Mucosa of descending colon (tissue), 3 donors: ENCODE measurements at regions not wholly inside any gene's neighbourhood (a gene's known extent, or its start where the extent isn't known, plus 50 kb on each side); places are given as distances from the start of the nearest gene placed in this dataset.

ENCODE experiments used
- ATAC-seq: fragments of 200-7000 bp; cut with Tn5 transposase; one replicate; pipeline ENCODE4 v1.9.1; 2020; ENCODE audit warnings: mild to moderate bottlenecking, moderate library complexity
- DNase-seq, 3 donors: peaks; one replicate each; pipeline ENCODE4 v3.0.0-alpha.2; 2020
- H3K36me3 ChIP-seq: fragments of 200-600 bp; one replicate; pipeline ENCODE4 v1.8.0; 2021; ENCODE audit warnings: low read depth, mild to moderate bottlenecking
- H3K4me1 ChIP-seq: fragments of 200-600 bp; one replicate; pipeline ENCODE4 v1.8.0; 2021; ENCODE audit warnings: low read depth, mild to moderate bottlenecking
- H3K4me3 ChIP-seq: fragments of 200-600 bp; one replicate; pipeline ENCODE4 v1.8.0; 2021; ENCODE audit warnings: mild to moderate bottlenecking
- H3K9me3 ChIP-seq: fragments of 200-600 bp; one replicate; pipeline ENCODE4 v1.8.0; 2021; ENCODE audit warnings: mild to moderate bottlenecking
- intact Hi-C, 2 donors: fragments of 100-400 bp; cut with DNase I in 1 of 2; cut with micrococcal nuclease in 1 of 2; formaldehyde crosslinking; loops; one replicate each; pipeline versions ENCODE4 v1.11.0 to v1.11.1; 2022; cut with DNase I, micrococcal nuclease
- TF ChIP-seq, protein P1 (sequence below): fragments of 200-600 bp; IDR thresholded peaks from one replicate; pipeline ENCODE4 v1.8.0; 2022; ENCODE audit warnings: antibody characterized with exemption, mild to moderate bottlenecking
- donor health status: DM: no; HTN: no; CAD: no; lungs with moderate emphysema.
- donor health status: DM: no; HTN: no; CAD: no.
- donor health status: DM: no; HTN: yes; CAD: no.

DNA sequence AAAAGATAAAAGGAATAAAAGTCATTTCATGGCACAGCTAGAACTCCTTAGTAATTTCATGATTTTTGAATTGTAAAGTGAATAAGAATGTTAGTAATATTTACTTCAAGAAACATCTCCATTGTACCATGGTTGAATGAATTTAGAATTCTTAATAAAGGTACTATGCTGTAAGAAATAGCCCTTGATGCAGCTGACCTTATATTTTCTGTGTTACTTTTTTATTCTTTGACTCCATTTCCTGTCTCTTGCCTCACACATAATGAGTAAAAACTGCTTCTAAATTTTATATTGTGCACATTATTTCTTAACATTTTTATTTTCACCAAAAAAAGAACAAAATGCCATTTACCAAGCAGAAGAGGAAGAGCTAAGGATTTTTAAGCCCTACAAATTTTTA is 81.9 kb upstream of the PDHA2 start:
- ATAC-seq, result no peak
- TF ChIP-seq, protein P1, sequence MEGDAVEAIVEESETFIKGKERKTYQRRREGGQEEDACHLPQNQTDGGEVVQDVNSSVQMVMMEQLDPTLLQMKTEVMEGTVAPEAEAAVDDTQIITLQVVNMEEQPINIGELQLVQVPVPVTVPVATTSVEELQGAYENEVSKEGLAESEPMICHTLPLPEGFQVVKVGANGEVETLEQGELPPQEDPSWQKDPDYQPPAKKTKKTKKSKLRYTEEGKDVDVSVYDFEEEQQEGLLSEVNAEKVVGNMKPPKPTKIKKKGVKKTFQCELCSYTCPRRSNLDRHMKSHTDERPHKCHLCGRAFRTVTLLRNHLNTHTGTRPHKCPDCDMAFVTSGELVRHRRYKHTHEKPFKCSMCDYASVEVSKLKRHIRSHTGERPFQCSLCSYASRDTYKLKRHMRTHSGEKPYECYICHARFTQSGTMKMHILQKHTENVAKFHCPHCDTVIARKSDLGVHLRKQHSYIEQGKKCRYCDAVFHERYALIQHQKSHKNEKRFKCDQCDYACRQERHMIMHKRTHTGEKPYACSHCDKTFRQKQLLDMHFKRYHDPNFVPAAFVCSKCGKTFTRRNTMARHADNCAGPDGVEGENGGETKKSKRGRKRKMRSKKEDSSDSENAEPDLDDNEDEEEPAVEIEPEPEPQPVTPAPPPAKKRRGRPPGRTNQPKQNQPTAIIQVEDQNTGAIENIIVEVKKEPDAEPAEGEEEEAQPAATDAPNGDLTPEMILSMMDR, result no peak
- DNase-seq, result no peak
- intact Hi-C loops, result no loop called here
- Histone ChIP-seq H3K9me3 (no peaks in the 10 kb centered on the region), H3K4me3 (no peak overlapping the region), H3K4me1 (no peaks in the 10 kb centered on the region), H3K36me3 (no peaks in the 10 kb centered on the region)

DNA sequence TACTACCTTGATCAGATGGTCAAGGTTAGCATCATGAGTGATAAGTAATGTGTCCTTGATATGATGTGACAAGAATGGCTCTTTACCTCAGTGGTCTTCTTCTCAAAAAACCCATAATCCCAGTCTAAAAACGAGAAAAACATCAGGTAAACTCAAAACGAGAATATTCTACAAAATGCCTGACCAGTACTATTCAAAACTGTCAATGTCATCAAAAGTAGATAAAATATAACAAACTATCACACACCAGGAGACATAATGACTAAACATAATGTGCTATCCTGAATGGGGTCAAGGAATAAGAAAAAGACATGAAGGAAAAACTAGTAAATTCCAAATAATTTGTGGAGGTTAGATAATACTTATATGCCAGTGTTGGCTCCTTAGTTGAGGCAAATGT is 85.2 kb upstream of the PDHA2 start:
- ATAC-seq (no peak), DNase-seq (no peak)
- intact Hi-C loops, result no loop called here
- no peak overlapping the region for H3K4me3 ChIP-seq
- H3K9me3 ChIP-seq, result no peaks in the 10 kb centered on the region
- TF ChIP-seq, protein P1, result no peak
- no peaks in the 10 kb centered on the region for H3K4me1 ChIP-seq
- no peaks in the 10 kb centered on the region for H3K36me3 ChIP-seq

DNA sequence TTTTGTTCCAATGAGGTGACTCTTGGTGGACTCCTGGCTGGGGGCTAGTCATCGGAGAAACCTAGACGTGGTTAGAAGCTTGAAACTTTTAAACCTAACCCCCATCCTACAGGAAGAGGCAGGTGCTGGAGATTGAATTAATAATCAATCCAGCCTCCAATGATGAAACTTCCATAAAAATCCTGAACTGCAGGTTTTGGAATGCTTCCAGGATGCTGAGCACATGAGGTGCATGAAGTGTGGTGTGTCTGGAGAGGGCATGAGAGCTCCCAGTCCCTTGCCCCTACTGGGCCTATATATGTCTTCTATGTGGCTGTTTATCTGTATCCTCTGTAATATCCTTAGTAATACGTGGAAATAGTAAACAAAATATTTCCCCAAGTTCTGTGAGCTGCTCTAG is 90.7 kb upstream of the PDHA2 start:
- intact Hi-C loops, result no loop called here
- DNase-seq, result no peak
- H3K4me3 ChIP-seq, result no peak overlapping the region
- no peaks in the 10 kb centered on the region for H3K9me3 ChIP-seq
- TF ChIP-seq, protein P1, result no peak
- no peak for ATAC-seq
- no peaks in the 10 kb centered on the region for H3K4me1 ChIP-seq
- no peaks in the 10 kb centered on the region for H3K36me3 ChIP-seq

DNA sequence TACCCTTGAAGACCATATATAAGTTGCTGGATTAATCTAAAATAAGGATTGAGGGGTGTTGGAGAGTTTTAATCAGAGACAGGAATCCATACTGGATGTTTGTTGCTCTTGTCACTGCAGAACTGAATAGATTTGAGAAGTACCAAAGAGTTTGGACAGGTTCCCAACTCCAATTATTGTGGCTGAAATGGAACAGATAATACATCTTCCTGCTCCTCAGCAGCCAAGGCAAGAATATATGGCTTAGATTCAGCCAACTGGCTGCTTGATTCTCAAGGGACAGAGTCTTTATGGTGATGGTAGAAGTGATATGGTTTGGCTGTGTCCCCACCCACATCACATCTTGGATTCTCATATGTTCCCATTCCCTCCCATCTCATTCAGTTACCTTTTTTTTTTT is 97.0 kb upstream of the PDHA2 start:
- DNase-seq, result no peak
- H3K36me3 ChIP-seq, result no peaks in the 10 kb centered on the region
- H3K4me1 ChIP-seq, result no peaks in the 10 kb centered on the region
- H3K9me3 ChIP-seq, result no peaks in the 10 kb centered on the region
- TF ChIP-seq, protein P1, result no peak
- intact Hi-C loops, result no loop called here
- H3K4me3 ChIP-seq, result no peak overlapping the region
- no peak for ATAC-seq

DNA sequence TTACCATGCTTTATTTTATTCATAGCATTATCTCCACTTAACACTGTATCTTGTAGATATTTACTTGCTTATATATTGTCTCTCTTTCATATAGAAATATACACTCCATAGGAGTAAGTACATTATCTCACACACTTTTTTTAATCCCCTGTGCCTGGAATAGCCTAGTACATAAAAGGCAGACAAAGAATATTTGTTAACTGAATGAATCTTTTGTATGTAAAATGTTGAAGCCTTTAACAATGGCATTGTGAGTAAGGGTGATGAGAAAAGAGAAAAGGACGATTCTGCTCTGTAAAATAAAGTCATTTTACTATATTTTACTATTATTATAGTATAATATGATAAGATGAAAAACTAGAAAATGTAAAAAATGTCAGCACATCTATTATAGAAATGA is 97.7 kb upstream of the PDHA2 start:
- DNase-seq, result no peak
- intact Hi-C loops, result no loop called here
- TF ChIP-seq, protein P1, result no peak
- Histone ChIP-seq H3K36me3 (no peaks in the 10 kb centered on the region), H3K4me1 (no peaks in the 10 kb centered on the region), H3K4me3 (no peak overlapping the region), H3K9me3 (no peaks in the 10 kb centered on the region)
- no peak for ATAC-seq

DNA sequence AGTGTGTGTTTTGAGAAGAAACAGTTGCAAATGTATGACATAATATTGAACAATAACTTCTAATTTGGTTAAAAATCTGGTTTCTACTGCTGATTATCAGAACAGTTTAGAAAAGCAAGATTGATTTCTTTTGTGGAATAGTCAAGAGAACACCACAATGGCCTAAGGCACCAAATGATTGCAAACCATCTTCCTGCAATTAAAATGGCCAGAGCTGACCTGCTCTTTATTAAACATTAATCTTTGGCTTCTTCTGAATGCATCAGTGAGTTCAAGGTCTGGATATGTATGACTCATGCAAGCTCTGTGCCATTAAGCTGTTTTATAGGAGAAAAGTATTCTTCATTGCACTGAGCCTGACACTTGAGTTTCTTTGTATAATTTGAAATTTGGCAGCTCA is 107.8 kb upstream of the PDHA2 start:
- intact Hi-C loops, result no loop called here
- Histone ChIP-seq H3K36me3 (no peaks in the 10 kb centered on the region), H3K9me3 (no peaks in the 10 kb centered on the region), H3K4me1 (no peaks in the 10 kb centered on the region), H3K4me3 (no peak overlapping the region)
- ATAC-seq (no peak), DNase-seq (no peak)
- TF ChIP-seq, protein P1, result no peak
